Iris pigment epithelial cell (primary cell): ENCODE measurements at regions not wholly inside any gene's neighbourhood (a gene's known extent, or its start where the extent isn't known, plus 50 kb on each side); places are given as distances from the start of the nearest gene placed in this dataset.
A peak's percentile ranks its signal among the peaks of the same experiment; 100 is the strongest.

Source experiments
- DNase-seq: peaks from one replicate; pipeline ENCODE4 v3.0.0-alpha.2; 2011; ENCODE audit warnings: low read depth

GRCh38 chr2:206212673-206213513 is 53.2 kb downstream of the EEF1B2 start:
- DNase-seq: peak; percentile 54

- DNase-seq: no peak
Measured at GRCh38 chr2:206213514-206213845, 53.8 kb downstream of the EEF1B2 start.

GRCh38 chr2:206217166-206217565 is 57.3 kb upstream of the ZDBF2 start:
- no peak for DNase-seq

- DNase-seq: no peak
Measured at GRCh38 chr2:206217743-206218142, 56.7 kb upstream of the ZDBF2 start.

- no peak for DNase-seq
Measured at GRCh38 chr2:206218156-206218555, 56.3 kb upstream of the ZDBF2 start.

GRCh38 chr2:206218796-206219499 is 55.5 kb upstream of the ZDBF2 start:
- no peak for DNase-seq

- DNase-seq: no peak
Measured at GRCh38 chr2:206219957-206220356, 54.5 kb upstream of the ZDBF2 start.

GRCh38 chr2:206220997-206221396 is 53.5 kb upstream of the ZDBF2 start:
- DNase-seq: no peak
